OCI-LY3 (cell line): ENCODE measurements at regions not wholly inside any gene's neighbourhood (a gene's known extent, or its start where the extent isn't known, plus 50 kb on each side); places are given as distances from the start of the nearest gene placed in this dataset.

Experiments used
- H2AFZ ChIP-seq: fragments of 200-600, 300-600 bp; shearing (Covaris generic); 2 replicates; pipeline ENCODE4 v1.6.0; 2014; ENCODE audit warnings: antibody characterized with exemption, low read depth, low read length
- H3K27ac ChIP-seq: fragments of 200-600, 300-600 bp; sonication (generic); 2 replicates; pipeline ENCODE4 v1.5.1; 2014; ENCODE audit warnings: mild to moderate bottlenecking, low read length, moderate library complexity, mixed read lengths
- H3K27me3 ChIP-seq: fragments of 200-600, 300-600 bp; sonication (generic); 2 replicates; pipeline ENCODE4 v1.6.1; 2014; ENCODE audit warnings: low read depth, low read length, mixed read lengths
- H3K36me3 ChIP-seq: fragments of 200-600, 300-600 bp; sonication (generic); replicated peaks from 2 replicates; pipeline ENCODE3; 2014; ENCODE audit warnings: low read depth, low read length, mixed read lengths
- H3K4me1 ChIP-seq: fragments of 300-600, 200-600 bp; sonication (generic); 2 replicates; pipeline ENCODE4 v1.6.1; 2014; ENCODE audit warnings: low read length, mixed read lengths
- H3K4me2 ChIP-seq: fragments of 200-600, 300-600 bp; sonication (generic); 2 replicates; pipeline ENCODE4 v1.6.1; 2014; ENCODE audit warnings: low read length, mixed read lengths
- H3K4me3 ChIP-seq: fragments of 300-600, 200-600 bp; sonication (generic); 2 replicates; pipeline ENCODE4 v1.5.1; 2014; ENCODE audit warnings: antibody characterized with exemption, mild to moderate bottlenecking, low read length, moderate library complexity
- H3K79me2 ChIP-seq: fragments of 300-600, 200-600 bp; shearing (Covaris generic); 2 replicates; pipeline ENCODE4 v1.6.1; 2014; ENCODE audit warnings: mild to moderate bottlenecking, low read length, mixed read lengths
- H3K9ac ChIP-seq: fragments of 300-600, 200-600 bp; shearing (Covaris generic); 2 replicates; pipeline ENCODE4 v1.6.0; 2014; ENCODE audit warnings: mild to moderate bottlenecking, low read length, moderate library complexity
- H3K9me3 ChIP-seq: fragments of 200-600, 300-600 bp; shearing (Covaris generic); 2 replicates; pipeline ENCODE4 v1.6.1; 2014; ENCODE audit warnings: low read length, mixed read lengths; ENCODE audit not compliant: insufficient read depth
- H4K20me1 ChIP-seq: fragments of 200-600, 300-600 bp; sonication (generic); 2 replicates; pipeline ENCODE4 v1.6.1; 2016; ENCODE audit warnings: low read length, mixed read lengths; ENCODE audit not compliant: insufficient read depth
- CTCF ChIP-seq: fragments of 200-600, 300-600 bp; sonication (generic); IDR thresholded peaks from 2 replicates; pipeline ENCODE4 v1.5.1; 2014; ENCODE audit warnings: antibody characterized with exemption, low read length, low read depth
- EZH2phosphoT487 ChIP-seq: fragments of 200-600 bp; shearing (Covaris generic); IDR thresholded peaks from 2 replicates; pipeline ENCODE4 v1.6.1; 2018; ENCODE audit warnings: antibody characterized with exemption, mixed run types, low read depth

- Histone ChIP-seq H3K27me3 (0 out of 2 replicates have a peak, but pooled peaks cover 7% of the 10 kb centered on the region), H3K27ac (no peak overlapping the region), H2AFZ (no peak overlapping the region)
Observed at GRCh38 chr1:29513357-29513756, 277.0 kb downstream of the PTPRU start.

GRCh38 chr1:29511436-29511835 lies 275.1 kb downstream of the PTPRU start:
- Histone ChIP-seq H3K27me3 (0 out of 2 replicates have a peak, but pooled peaks cover 7% of the 10 kb centered on the region), H3K27ac (no peak overlapping the region), H3K36me3 (no peaks in the 10 kb centered on the region), H3K9ac (no peak overlapping the region), H3K79me2 (no peaks in the 10 kb centered on the region), H2AFZ (no peak overlapping the region), H3K4me1 (no peaks in the 10 kb centered on the region), H3K9me3 (no peaks in the 10 kb centered on the region), H4K20me1 (no peaks in the 10 kb centered on the region), H3K4me2 (no peak overlapping the region), H3K4me3 (no peak overlapping the region)
- TF ChIP-seq CTCF, result no peak
- TF ChIP-seq EZH2phosphoT487, result no peak

More at GRCh38 chr1:29513357-29513756, 277.0 kb downstream of the PTPRU start:
- no peak overlapping the region for H3K9ac ChIP-seq
- H3K4me3 ChIP-seq, result no peak overlapping the region
- no peaks in the 10 kb centered on the region for H4K20me1 ChIP-seq
- no peaks in the 10 kb centered on the region for H3K9me3 ChIP-seq
- TF ChIP-seq CTCF (peak; percentile 46), EZH2phosphoT487 (no peak)
- H3K79me2 ChIP-seq, result no peaks in the 10 kb centered on the region
- H3K4me1 ChIP-seq, result no peaks in the 10 kb centered on the region
- H3K36me3 ChIP-seq, result no peaks in the 10 kb centered on the region
- no peak overlapping the region for H3K4me2 ChIP-seq

GRCh38 chr1:29508458-29509107 lies 272.3 kb downstream of the PTPRU start:
- H3K4me3 ChIP-seq, result no peak overlapping the region
- no peaks in the 10 kb centered on the region for H3K79me2 ChIP-seq
- H4K20me1 ChIP-seq, result no peaks in the 10 kb centered on the region
- no peaks in the 10 kb centered on the region for H3K36me3 ChIP-seq
- H3K27me3 ChIP-seq, result 0 out of 2 replicates have a peak, but pooled peaks cover 7% of the 10 kb centered on the region
- no peaks in the 10 kb centered on the region for H3K9me3 ChIP-seq
- no peak overlapping the region for H3K9ac ChIP-seq
- TF ChIP-seq CTCF (no peak), EZH2phosphoT487 (no peak)
- no peak overlapping the region for H3K4me2 ChIP-seq
- no peak overlapping the region for H2AFZ ChIP-seq
- no peak overlapping the region for H3K27ac ChIP-seq
- no peaks in the 10 kb centered on the region for H3K4me1 ChIP-seq

GRCh38 chr1:29506678-29507225 lies 270.4 kb downstream of the PTPRU start:
- H3K4me2 ChIP-seq, result no peak overlapping the region
- no peaks in the 10 kb centered on the region for H4K20me1 ChIP-seq
- H3K27me3 ChIP-seq, result 0 out of 2 replicates have a peak, but pooled peaks cover 7% of the 10 kb centered on the region
- H3K79me2 ChIP-seq, result no peaks in the 10 kb centered on the region
- H2AFZ ChIP-seq, result no peak overlapping the region
- no peak overlapping the region for H3K9ac ChIP-seq
- no peak overlapping the region for H3K4me3 ChIP-seq
- no peaks in the 10 kb centered on the region for H3K36me3 ChIP-seq
- TF ChIP-seq CTCF (no peak), EZH2phosphoT487 (no peak)
- no peaks in the 10 kb centered on the region for H3K9me3 ChIP-seq
- no peaks in the 10 kb centered on the region for H3K4me1 ChIP-seq
- H3K27ac ChIP-seq, result no peak overlapping the region
